ENCODE measurements at regions not wholly inside any gene's neighbourhood (a gene's known extent, or its start where the extent isn't known, plus 50 kb on each side); places are given as distances from the start of the nearest gene placed in this dataset.

GRCh38 chr1:21365036-21365435, 74.8 kb upstream of the ECE1 start:
- TF ChIP-seq CTCF (IDR thresholded peaks at IDR 0.05; ENCODE audit: poor library complexity, severe bottlenecking) (no peak), POLR2AphosphoS5 (IDR thresholded peaks at IDR 0.05) (no peak), EZH2 (IDR thresholded peaks at IDR 0.05; ENCODE audit: borderline replicate concordance, insufficient read depth, low read length, poor library complexity, severe bottlenecking) (no peak), RAD21 (conservative IDR thresholded peaks at IDR 0.05) (no peak), EP300 (conservative IDR thresholded peaks at IDR 0.05; ENCODE audit: poor library complexity, severe bottlenecking) (no peak), TAF1 (IDR thresholded peaks at IDR 0.05; ENCODE audit: low read depth) (no peak)
